Astrocyte (in vitro differentiated cells and primary cell): ENCODE measurements at regions not wholly inside any gene's neighbourhood (a gene's known extent, or its start where the extent isn't known, plus 50 kb on each side); places are given as distances from the start of the nearest gene placed in this dataset.
A peak's percentile ranks its signal among the peaks of the same experiment; 100 is the strongest.

ENCODE experiments used
- DNase-seq: peaks from one replicate; pipeline ENCODE4 v3.0.0-alpha.2; 2010; ENCODE audit warnings: low read depth
- FAIRE-seq: peaks from 2 replicates; lab custom pipeline; 2011; peaks lifted over from hg19 to GRCh38; lab: Jason Lieb, UNC
- H2AFZ ChIP-seq: 2 replicates; pipeline ENCODE4 v1.6.0; 2012; ENCODE audit warnings: low read depth, low read length, inconsistent platforms
- H3K27ac ChIP-seq: 2 replicates; pipeline ENCODE4 v1.5.1; 2011; ENCODE audit warnings: low read depth, low read length, inconsistent platforms
- H3K27me3 ChIP-seq: 2 replicates; pipeline ENCODE4 v1.6.0; 2011; ENCODE audit warnings: low read length, inconsistent platforms; ENCODE audit not compliant: insufficient read depth
- H3K36me3 ChIP-seq: 2 replicates; pipeline ENCODE4 v1.5.1; 2011; ENCODE audit warnings: low read length, inconsistent platforms; ENCODE audit not compliant: insufficient read depth
- H3K4me1 ChIP-seq: 2 replicates; pipeline ENCODE4 v1.5.1; 2011; ENCODE audit warnings: low read length, inconsistent platforms; ENCODE audit not compliant: insufficient read depth
- H3K4me2 ChIP-seq: 2 replicates; pipeline ENCODE4 v1.6.0; 2012; ENCODE audit warnings: low read length, inconsistent platforms
- H3K4me3 ChIP-seq: 2 replicates; pipeline ENCODE4 v1.5.1; 2011; ENCODE audit warnings: low read depth, mild to moderate bottlenecking, low read length, inconsistent platforms; ENCODE audit not compliant: insufficient read depth
- H3K79me2 ChIP-seq: 2 replicates; pipeline ENCODE4 v1.6.0; 2012; ENCODE audit warnings: mild to moderate bottlenecking, low read length, inconsistent platforms; ENCODE audit not compliant: insufficient read depth
- H3K9ac ChIP-seq: 2 replicates; pipeline ENCODE4 v1.6.0; 2012; ENCODE audit warnings: mild to moderate bottlenecking, low read length, inconsistent platforms
- H3K9me3 ChIP-seq: 2 replicates; pipeline ENCODE4 v1.5.1; 2012; ENCODE audit warnings: low read depth, mild to moderate bottlenecking, low read length, inconsistent platforms; ENCODE audit not compliant: insufficient read depth
- H4K20me1 ChIP-seq: 2 replicates; pipeline ENCODE4 v1.6.0; 2012; ENCODE audit warnings: low read length, inconsistent platforms; ENCODE audit not compliant: insufficient read depth
- H3K27ac Mint-ChIP-seq: one replicate; pipeline ENCODE4 v1.8.0; 2021; ENCODE audit warnings: mild to moderate bottlenecking, mixed read lengths; ENCODE audit not compliant: unreplicated experiment
- H3K27me3 Mint-ChIP-seq: one replicate; pipeline ENCODE4 v1.8.0; 2021; ENCODE audit warnings: low read depth, mixed read lengths; ENCODE audit not compliant: unreplicated experiment
- H3K36me3 Mint-ChIP-seq: one replicate; pipeline ENCODE4 v1.8.0; 2021; ENCODE audit warnings: low read depth, mixed read lengths; ENCODE audit not compliant: unreplicated experiment
- H3K4me1 Mint-ChIP-seq: one replicate; pipeline ENCODE4 v1.8.0; 2021; ENCODE audit warnings: low read depth, mixed read lengths; ENCODE audit not compliant: unreplicated experiment
- H3K4me3 Mint-ChIP-seq: one replicate; pipeline ENCODE4 v1.8.0; 2021; ENCODE audit warnings: mild to moderate bottlenecking, moderate library complexity, mixed read lengths; ENCODE audit not compliant: unreplicated experiment
- H3K9me3 Mint-ChIP-seq: one replicate; pipeline ENCODE4 v1.8.0; 2021; ENCODE audit warnings: mild to moderate bottlenecking, mixed read lengths; ENCODE audit not compliant: unreplicated experiment
- EZH2 ChIP-seq: IDR thresholded peaks from 2 replicates; pipeline ENCODE4 v1.6.1; 2012; ENCODE audit warnings: mild to moderate bottlenecking, low read length, inconsistent platforms; ENCODE audit not compliant: insufficient read depth
- TF ChIP-seq, protein P1 (sequence below): IDR thresholded peaks from 2 replicates; pipeline ENCODE4 v1.5.1; 2011; ENCODE audit warnings: low read depth, mild to moderate bottlenecking, inconsistent platforms, low read length, moderate library complexity; ENCODE audit not compliant: insufficient read depth

DNA sequence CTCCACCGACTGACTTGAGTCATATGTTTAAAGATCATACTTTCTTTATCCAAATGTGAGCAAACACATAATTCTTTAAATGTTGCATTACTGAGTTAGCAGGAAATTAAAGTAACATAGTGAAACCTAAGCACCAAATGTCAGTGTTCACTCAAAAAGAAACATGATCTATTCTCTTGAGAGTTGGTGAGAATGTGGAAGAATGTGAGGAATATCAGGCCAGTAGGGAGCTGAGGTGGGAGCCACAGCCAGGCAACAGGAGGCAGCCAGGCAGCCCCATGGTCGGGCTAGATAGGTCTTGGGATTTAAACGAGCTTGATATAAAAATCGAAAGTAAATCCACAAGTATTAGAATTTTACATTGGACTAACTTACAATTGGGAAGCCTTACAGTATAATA, 198.1 kb upstream of the SH3BP4 start:
- peak overlapping the region; percentile 30 for H3K27ac ChIP-seq
- no peaks in the 10 kb centered on the region for H3K27me3 Mint-ChIP-seq
- H2AFZ ChIP-seq, result no peak overlapping the region
- peaks cover 11% of the 10 kb centered on the region for H3K4me1 Mint-ChIP-seq
- no peaks in the 10 kb centered on the region for H3K9me3 ChIP-seq
- no peak overlapping the region for H3K4me2 ChIP-seq
- peaks cover 11% of the 10 kb centered on the region for H3K9me3 Mint-ChIP-seq
- no peak overlapping the region for H3K4me3 Mint-ChIP-seq
- H3K4me1 ChIP-seq, result no peaks in the 10 kb centered on the region
- H3K36me3 Mint-ChIP-seq, result peaks cover 5% of the 10 kb centered on the region
- DNase-seq (no peak), FAIRE-seq (no peak)
- no peaks in the 10 kb centered on the region for H4K20me1 ChIP-seq
- H3K27me3 ChIP-seq, result no peaks in the 10 kb centered on the region
- H3K4me3 ChIP-seq, result no peak overlapping the region
- H3K9ac ChIP-seq, result no peak overlapping the region
- no peaks in the 10 kb centered on the region for H3K36me3 ChIP-seq
- no peaks in the 10 kb centered on the region for H3K79me2 ChIP-seq
- TF ChIP-seq, protein P1, sequence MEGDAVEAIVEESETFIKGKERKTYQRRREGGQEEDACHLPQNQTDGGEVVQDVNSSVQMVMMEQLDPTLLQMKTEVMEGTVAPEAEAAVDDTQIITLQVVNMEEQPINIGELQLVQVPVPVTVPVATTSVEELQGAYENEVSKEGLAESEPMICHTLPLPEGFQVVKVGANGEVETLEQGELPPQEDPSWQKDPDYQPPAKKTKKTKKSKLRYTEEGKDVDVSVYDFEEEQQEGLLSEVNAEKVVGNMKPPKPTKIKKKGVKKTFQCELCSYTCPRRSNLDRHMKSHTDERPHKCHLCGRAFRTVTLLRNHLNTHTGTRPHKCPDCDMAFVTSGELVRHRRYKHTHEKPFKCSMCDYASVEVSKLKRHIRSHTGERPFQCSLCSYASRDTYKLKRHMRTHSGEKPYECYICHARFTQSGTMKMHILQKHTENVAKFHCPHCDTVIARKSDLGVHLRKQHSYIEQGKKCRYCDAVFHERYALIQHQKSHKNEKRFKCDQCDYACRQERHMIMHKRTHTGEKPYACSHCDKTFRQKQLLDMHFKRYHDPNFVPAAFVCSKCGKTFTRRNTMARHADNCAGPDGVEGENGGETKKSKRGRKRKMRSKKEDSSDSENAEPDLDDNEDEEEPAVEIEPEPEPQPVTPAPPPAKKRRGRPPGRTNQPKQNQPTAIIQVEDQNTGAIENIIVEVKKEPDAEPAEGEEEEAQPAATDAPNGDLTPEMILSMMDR, result no peak
- TF ChIP-seq EZH2, result no peak
- H3K27ac Mint-ChIP-seq, result peak overlapping the region; percentile 94

DNA sequence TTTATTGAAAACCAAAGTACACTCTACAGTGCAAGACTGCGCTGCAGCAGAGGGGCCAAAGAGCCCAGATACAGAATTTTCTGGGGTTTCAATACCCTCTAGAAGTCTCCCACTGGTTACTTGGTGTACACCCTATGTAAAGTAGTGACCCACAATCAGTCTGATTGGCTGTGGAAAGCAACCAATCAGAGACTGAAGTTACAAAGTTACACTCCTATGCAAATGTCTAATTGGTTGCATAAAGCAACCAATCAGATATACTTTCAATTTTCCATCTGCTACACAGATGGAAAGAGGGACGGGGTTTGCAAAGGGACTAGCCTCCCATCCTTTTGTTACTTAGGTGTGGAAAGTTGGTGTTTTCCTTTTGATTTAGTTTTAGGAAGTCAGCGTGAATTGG, 198.9 kb upstream of the SH3BP4 start:
- H3K27me3 ChIP-seq, result no peaks in the 10 kb centered on the region
- no peaks in the 10 kb centered on the region for H3K36me3 ChIP-seq
- no peak for TF ChIP-seq EZH2
- TF ChIP-seq, protein P1, result no peak
- Mint-ChIP-seq H3K27me3 (no peaks in the 10 kb centered on the region), H3K27ac (no peak overlapping the region), H3K36me3 (peaks cover 5% of the 10 kb centered on the region), H3K4me3 (no peak overlapping the region), H3K4me1 (peaks cover 11% of the 10 kb centered on the region), H3K9me3 (peaks cover 8% of the 10 kb centered on the region)
- no peaks in the 10 kb centered on the region for H3K4me1 ChIP-seq
- DNase-seq, result no peak
- FAIRE-seq, result no peak
- H3K79me2 ChIP-seq, result no peaks in the 10 kb centered on the region
- no peak overlapping the region for H3K4me3 ChIP-seq
- no peaks in the 10 kb centered on the region for H3K9me3 ChIP-seq
- H3K4me2 ChIP-seq, result no peak overlapping the region
- H4K20me1 ChIP-seq, result no peaks in the 10 kb centered on the region
- H3K27ac ChIP-seq, result no peak overlapping the region
- H2AFZ ChIP-seq, result no peak overlapping the region
- no peak overlapping the region for H3K9ac ChIP-seq

DNA sequence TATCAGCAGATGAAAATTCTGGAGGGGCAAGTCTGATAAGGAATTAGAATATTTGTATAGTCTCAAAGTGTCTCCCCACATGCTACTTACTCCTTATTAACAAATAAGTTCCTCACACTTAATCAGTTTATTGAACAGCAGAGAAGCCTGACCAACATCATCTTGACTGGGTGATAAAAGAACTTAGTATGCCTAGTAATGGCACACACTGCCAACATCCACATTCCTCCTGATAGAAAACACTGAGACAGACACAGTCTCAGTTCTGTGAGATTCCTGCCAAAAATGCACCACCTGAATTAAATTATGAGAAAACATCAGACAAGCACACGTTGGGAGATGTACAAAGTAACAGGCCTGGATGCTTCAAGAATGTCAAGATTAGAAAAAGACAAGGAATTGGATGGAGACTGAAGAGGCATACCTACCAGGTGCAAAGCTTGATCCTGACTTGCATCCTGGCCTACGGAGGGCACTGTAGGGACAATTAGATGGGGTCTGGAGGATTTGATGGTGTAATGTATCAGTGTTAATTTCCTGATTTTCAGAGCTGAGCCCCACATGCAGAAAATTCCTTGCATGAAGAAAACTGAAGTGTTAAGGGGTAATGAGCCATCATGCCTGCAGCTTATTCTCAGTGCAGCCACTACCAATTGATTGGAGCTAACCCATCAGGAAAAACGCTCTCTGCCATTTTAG, 200.4 kb upstream of the SH3BP4 start:
- Mint-ChIP-seq H3K4me3 (no peak overlapping the region), H3K36me3 (peaks cover 5% of the 10 kb centered on the region), H3K27me3 (no peaks in the 10 kb centered on the region), H3K9me3 (peaks cover 8% of the 10 kb centered on the region), H3K4me1 (peaks cover 11% of the 10 kb centered on the region), H3K27ac (no peak overlapping the region)
- Histone ChIP-seq H3K79me2 (no peaks in the 10 kb centered on the region), H3K4me3 (no peak overlapping the region), H3K27me3 (no peaks in the 10 kb centered on the region), H3K36me3 (no peaks in the 10 kb centered on the region), H3K9me3 (no peaks in the 10 kb centered on the region), H4K20me1 (no peaks in the 10 kb centered on the region), H3K4me2 (no peak overlapping the region), H3K4me1 (no peaks in the 10 kb centered on the region), H2AFZ (no peak overlapping the region), H3K9ac (no peak overlapping the region), H3K27ac (no peak overlapping the region)
- FAIRE-seq (no peak), DNase-seq (no peak)
- TF ChIP-seq, protein P1, result no peak
- no peak for TF ChIP-seq EZH2
